Erythroblast (primary cell): ENCODE measurements at regions not wholly inside any gene's neighbourhood (a gene's known extent, or its start where the extent isn't known, plus 50 kb on each side); places are given as distances from the start of the nearest gene placed in this dataset.

Experiments
- GATA1 ChIP-seq: IDR thresholded peaks from 2 replicates; pipeline ENCODE4 v1.6.1; 2011; ENCODE audit warnings: low read depth, mild to moderate bottlenecking, control low read depth, low read length, moderate library complexity
- POLR2A ChIP-seq: IDR thresholded peaks from 2 replicates; pipeline ENCODE4 v1.6.1; 2011; ENCODE audit warnings: mild to moderate bottlenecking, low read length

GRCh38 chr1:147486876-147487656, 54.2 kb upstream of the BCL9 start:
- TF ChIP-seq POLR2A, result no peak
- no peak for TF ChIP-seq GATA1
